Mucosa of stomach (tissue), 1 donor: ENCODE measurements at regions not wholly inside any gene's neighbourhood (a gene's known extent, or its start where the extent isn't known, plus 50 kb on each side); places are given as distances from the start of the nearest gene placed in this dataset.
"Not testable (repeated sequence)": the region's sequence is repeated elsewhere in the genome, so short reads cannot be mapped to it uniquely, and the experiment has no call there.

Source experiments
- H3K27me3 ChIP-seq: one replicate; pipeline ENCODE4 v1.7.0; 2013; ENCODE audit warnings: mild to moderate bottlenecking, low read length; ENCODE audit not compliant: control insufficient read depth, insufficient read depth
- H3K36me3 ChIP-seq: one replicate; pipeline ENCODE4 v1.7.0; 2013; ENCODE audit warnings: low read length; ENCODE audit not compliant: control insufficient read depth, insufficient read depth
- H3K4me1 ChIP-seq: one replicate; pipeline ENCODE4 v1.7.0; 2013; ENCODE audit warnings: mild to moderate bottlenecking, low read length; ENCODE audit not compliant: control insufficient read depth, insufficient read depth
- H3K4me3 ChIP-seq: one replicate; pipeline ENCODE4 v1.7.0; 2013; ENCODE audit warnings: low read length
- H3K9ac ChIP-seq: one replicate; pipeline ENCODE4 v1.7.0; 2013; ENCODE audit warnings: mild to moderate bottlenecking, low read length, moderate library complexity
- H3K9me3 ChIP-seq: one replicate; pipeline ENCODE4 v1.7.0; 2013; ENCODE audit warnings: mild to moderate bottlenecking, low read length, moderate library complexity; ENCODE audit not compliant: control insufficient read depth
- donor health status: Pancreatic carcinoma.

DNA sequence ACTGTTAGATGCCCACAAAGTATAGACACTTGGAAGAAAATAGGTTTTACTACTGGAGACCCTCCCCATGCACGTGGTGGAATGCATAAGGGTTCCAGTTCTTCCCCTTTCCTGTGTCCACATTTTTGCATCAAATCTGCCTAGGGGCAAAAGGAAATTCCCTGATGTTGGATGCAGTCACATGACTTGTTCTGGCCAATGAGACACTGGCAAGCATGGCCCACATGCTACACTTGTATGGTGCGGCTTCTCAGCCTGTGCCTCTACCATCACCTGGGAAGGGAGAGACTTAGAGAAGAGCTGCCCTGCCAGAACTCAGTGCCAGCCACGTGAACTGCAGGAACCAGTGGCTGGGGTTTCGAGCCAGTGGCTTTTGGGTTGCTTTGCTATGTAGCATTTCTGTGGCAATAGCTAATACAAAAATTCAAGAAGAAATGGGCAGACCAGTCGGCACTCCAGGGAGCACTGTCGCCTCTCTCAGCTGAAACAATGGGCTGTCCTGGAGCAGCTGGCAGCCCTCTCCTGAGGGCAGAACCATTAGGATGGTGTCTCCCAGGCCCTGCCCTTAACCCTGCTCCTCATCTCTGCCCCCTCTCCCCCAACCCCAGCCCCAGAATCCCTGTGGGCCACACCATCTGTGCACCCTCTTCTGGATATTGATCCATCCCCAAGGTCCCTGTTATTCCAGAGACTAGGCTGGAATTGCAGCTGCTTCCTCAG lies 634.0 kb downstream of the UQCRFS1 start:
- no peak overlapping the region for H3K4me3 ChIP-seq
- H3K36me3 ChIP-seq = no peaks in the 10 kb centered on the region
- no peaks in the 10 kb centered on the region for H3K9me3 ChIP-seq
- no peak overlapping the region for H3K9ac ChIP-seq
- H3K27me3 ChIP-seq = no peaks in the 10 kb centered on the region
- H3K4me1 ChIP-seq = no peaks in the 10 kb centered on the region

DNA sequence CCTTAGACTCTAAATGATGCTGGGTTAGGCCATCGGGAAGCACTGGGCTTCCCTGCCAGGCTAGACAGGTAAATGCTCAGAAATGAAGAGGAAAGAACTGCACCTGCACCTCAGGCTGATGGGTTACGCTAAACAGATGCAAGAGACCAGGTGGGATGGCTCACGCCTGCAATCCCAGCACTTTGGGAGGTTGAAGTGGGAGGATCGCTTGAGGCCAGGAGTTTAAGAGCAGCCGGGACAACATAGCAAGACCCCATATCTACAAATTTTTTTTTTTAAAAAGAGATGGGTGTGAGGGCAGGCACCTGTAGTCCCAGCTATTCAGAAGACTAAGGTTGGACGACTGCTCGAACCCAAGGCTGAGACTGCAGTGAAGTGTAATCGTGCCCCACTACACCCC lies 634.7 kb downstream of the UQCRFS1 start:
- Histone ChIP-seq H3K27me3 (no peaks in the 10 kb centered on the region), H3K4me1 (no peaks in the 10 kb centered on the region), H3K4me3 (no peak overlapping the region), H3K9me3 (no peaks in the 10 kb centered on the region), H3K36me3 (no peaks in the 10 kb centered on the region), H3K9ac (no peak overlapping the region)

DNA sequence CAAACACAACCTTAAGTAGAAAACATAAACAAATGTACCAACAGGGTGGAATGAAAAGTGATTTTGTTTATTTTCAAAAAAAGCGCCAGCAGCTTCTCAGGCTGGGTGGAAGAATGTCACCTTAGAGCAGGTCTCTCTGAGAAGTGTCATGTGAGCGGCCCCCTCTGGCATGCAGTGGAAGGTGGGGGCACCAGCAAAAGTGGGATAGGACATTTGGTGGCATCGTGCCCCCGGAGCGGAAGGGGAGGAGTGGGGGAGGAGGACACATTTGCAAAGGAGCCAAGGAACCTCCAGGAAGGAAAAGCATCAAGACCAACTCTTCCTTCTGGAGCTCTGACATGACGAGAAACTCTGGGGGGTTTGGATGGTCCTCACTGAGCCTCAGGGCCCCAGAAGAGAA lies 635.3 kb downstream of the UQCRFS1 start:
- Histone ChIP-seq H3K4me3 (no peak overlapping the region), H3K4me1 (no peaks in the 10 kb centered on the region), H3K27me3 (no peaks in the 10 kb centered on the region), H3K9me3 (no peaks in the 10 kb centered on the region), H3K36me3 (no peaks in the 10 kb centered on the region), H3K9ac (no peak overlapping the region)

DNA sequence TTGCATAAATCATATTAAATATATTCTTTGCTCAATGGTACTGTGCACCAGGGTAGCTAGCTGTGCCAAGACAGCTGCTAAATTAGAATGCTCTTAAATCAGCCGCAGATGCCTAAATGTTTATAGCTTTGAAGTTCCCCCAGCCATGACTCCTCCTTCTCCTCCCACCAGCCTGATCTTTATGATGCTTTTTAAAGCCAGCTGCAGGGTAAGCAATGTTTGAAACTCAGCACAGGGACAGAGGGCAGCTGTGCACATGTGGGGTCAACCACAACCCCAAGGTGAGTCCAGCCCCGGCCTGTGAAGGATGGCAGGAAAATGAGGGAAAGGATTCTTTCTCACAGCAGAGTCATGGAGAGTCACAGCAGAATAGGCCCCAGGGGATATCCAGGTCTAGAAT lies 635.7 kb downstream of the UQCRFS1 start:
- no peaks in the 10 kb centered on the region for H3K36me3 ChIP-seq
- H3K27me3 ChIP-seq = no peaks in the 10 kb centered on the region
- no peaks in the 10 kb centered on the region for H3K4me1 ChIP-seq
- H3K9ac ChIP-seq = no peak overlapping the region
- H3K9me3 ChIP-seq = no peaks in the 10 kb centered on the region
- H3K4me3 ChIP-seq = no peak overlapping the region

DNA sequence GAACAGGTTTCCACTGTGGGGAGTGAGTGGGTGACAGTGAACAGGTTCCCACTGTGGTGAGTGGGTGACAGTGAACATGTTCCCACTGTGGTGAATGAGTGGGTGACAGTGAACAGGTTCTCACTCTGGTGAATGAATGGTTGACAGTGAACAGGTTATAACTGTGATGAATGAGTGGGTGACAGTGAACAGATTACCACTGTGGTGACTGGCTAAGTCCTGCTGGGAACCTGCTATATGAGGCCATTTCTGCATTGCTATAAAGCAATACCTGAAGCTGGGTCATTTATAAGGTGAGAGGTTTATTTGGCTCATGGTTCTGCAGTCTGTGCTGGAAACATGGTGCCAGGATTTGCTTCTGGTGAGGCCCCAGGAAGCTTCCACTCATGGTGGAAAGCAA lies 637.1 kb downstream of the UQCRFS1 start:
- Histone ChIP-seq H3K9ac (no peak overlapping the region), H3K36me3 (no peaks in the 10 kb centered on the region), H3K4me3 (no peak overlapping the region), H3K4me1 (no peaks in the 10 kb centered on the region), H3K27me3 (no peaks in the 10 kb centered on the region), H3K9me3 (no peaks in the 10 kb centered on the region)

DNA sequence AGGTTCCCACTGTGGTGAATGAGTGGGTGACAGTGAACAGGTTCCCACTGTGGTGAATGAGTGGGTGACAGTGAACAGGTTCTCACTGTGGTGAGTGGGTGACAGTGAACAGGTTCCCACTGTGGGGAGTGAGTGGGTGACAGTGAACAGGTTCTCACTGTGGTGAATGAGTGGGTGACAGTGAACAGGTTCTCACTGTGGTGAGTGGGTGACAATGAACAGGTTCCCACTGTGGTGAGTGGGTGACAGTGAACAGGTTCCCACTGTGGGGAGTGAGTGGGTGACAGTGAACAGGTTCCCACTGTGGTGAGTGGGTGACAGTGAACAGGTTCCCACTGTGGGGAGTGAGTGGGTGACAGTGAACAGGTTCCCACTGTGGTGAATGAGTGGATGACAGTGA lies 637.6 kb downstream of the UQCRFS1 start:
- H3K36me3 ChIP-seq, H3K9ac ChIP-seq: not testable (repeated sequence)

DNA sequence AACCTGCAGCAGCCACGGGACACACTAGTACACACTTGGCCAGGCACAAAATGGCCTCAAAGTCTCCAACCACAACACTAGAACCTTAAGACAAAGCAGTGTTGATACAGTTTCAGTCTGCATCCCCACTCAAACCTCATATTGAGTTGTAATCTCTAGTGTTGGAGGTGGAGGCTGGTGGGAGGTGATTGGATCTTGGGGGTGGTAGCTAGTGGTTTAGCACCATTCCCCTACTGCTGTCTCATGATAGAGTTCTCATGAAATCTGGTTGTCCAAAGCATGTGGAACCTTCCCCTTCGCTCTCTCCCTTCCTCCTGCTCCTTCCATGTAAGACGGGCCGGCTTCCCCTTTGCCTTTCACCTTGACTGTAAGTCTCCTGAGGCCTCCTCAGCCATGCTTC lies 638.7 kb downstream of the UQCRFS1 start:
- Histone ChIP-seq H3K4me1 (no peaks in the 10 kb centered on the region), H3K36me3 (no peaks in the 10 kb centered on the region), H3K4me3 (no peak overlapping the region), H3K9me3 (no peaks in the 10 kb centered on the region), H3K9ac (no peak overlapping the region), H3K27me3 (no peaks in the 10 kb centered on the region)

More for the DNA sequence above, 637.6 kb downstream of the UQCRFS1 start:
- not testable (repeated sequence) for H3K4me3 ChIP-seq, H3K27me3 ChIP-seq, H3K9me3 ChIP-seq, H3K4me1 ChIP-seq

DNA sequence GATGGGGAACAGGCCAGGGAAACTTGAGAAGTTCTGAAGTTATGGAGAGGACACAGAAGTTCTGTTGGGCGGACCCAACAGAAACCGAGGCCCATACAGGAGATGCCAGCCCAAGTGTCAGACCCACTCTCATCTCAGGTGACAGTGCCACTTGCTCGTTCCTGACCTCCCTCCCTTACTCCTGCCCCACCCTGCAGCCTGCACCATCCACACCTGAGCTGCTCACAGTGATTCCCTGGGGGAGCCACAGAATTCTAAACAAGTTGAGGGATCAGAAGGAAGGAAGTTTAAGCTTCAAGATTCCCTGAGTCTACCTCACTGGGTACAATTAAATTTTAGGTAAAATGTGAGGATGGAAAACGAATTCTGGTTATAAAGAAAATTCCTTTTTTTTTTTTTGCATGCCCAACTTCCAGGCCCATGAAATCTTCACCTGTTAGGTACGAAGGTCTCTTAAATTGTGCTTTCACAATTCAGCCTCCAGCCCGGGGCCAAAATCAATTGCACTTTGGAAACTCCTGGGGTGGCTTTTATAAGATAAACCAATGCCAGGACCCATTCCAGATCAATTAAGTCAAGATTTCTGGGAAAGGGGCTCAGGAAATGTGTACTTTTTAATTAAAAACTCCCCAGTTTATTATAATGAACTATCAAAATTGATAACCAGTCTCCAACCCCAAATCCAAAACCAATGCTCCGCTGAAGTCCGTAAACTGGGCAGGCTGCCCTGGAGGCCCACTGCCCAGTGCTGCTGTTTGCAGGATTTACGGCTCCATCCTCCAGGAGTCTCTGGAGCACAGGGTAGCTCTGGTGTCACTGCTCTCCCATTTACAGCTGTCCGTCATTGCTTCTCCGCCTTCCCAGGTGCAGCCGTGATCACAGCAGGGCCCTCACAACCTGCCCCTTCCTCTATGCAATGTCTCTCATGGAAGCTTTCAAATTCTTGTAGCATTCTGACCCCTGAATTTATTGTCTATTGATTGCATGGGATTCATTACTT lies 643.5 kb downstream of the UQCRFS1 start:
- H3K4me3 ChIP-seq = no peak overlapping the region
- H3K4me1 ChIP-seq = no peaks in the 10 kb centered on the region
- H3K9me3 ChIP-seq = no peaks in the 10 kb centered on the region
- H3K36me3 ChIP-seq = no peaks in the 10 kb centered on the region
- H3K9ac ChIP-seq = no peak overlapping the region
- H3K27me3 ChIP-seq = no peaks in the 10 kb centered on the region

DNA sequence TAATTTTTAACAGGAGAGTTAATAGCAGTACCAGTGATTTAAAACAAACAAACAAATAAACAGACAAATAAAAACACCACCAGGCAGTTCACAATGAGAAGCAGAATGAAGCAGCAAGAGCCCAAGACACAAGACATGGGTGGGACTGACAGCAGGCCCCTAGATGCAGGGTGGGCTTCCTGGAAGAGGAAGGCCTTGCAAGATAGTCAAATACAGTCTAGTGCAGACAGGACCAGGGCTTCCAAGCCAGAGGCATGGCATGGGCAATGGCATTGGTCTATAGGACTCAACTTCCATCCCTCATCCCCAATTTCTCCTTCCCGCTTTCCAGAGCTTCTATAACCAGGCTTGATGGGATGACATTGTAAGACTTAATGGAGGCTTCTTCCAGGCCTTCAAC lies 645.1 kb downstream of the UQCRFS1 start:
- H3K4me1 ChIP-seq = no peaks in the 10 kb centered on the region

DNA sequence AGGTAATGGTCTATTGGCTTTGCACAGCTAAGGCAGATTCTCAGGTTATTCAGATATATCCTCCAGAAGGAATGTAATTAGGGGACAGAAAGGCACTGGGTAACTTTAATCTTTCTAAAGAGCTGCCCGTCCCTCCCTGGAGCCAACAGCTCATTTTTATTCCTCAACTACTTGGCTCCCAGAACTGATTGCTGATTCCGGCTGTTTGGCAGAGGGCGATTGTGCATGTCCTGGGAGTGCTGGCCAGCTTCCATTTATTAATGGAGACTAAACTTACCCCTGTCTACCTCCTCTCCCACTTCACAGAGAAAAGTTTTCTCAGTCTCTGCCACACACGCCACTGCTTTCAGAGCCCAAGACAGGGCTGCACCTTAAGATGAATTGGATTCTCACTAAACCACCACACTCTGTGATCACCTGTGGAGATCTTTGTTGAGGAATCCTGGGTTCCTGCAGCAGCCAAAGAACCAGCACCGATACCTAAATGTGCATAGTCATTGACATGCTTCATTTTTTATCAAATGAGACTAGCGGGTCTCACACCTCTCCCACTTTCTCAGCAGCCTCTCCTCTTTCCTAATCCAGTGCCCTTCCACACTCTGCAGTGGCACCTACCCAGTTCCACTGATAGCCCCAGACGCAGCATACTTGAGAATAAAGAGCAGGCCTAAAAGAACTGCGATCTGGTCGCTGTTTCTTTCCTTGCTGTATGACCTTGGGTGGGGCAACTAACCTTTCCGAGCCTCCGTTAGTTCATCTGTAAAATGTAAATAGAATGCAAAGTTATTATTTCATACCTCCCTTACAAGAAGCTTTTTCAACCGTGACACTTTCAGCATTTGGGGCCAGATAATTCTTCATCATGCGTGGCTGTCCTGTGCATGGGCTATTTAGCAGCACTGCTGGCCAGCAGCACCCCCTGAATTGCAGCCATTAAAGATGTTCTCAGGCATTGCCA lies 648.7 kb downstream of the UQCRFS1 start:
- Histone ChIP-seq H3K9me3 (no peaks in the 10 kb centered on the region), H3K4me1 (no peaks in the 10 kb centered on the region), H3K36me3 (no peaks in the 10 kb centered on the region), H3K4me3 (no peak overlapping the region), H3K27me3 (no peaks in the 10 kb centered on the region), H3K9ac (no peak overlapping the region)

More for the DNA sequence above, 645.1 kb downstream of the UQCRFS1 start:
- no peaks in the 10 kb centered on the region for H3K27me3 ChIP-seq
- H3K4me3 ChIP-seq = no peak overlapping the region
- H3K9ac ChIP-seq = no peak overlapping the region
- no peaks in the 10 kb centered on the region for H3K36me3 ChIP-seq
- no peaks in the 10 kb centered on the region for H3K9me3 ChIP-seq

DNA sequence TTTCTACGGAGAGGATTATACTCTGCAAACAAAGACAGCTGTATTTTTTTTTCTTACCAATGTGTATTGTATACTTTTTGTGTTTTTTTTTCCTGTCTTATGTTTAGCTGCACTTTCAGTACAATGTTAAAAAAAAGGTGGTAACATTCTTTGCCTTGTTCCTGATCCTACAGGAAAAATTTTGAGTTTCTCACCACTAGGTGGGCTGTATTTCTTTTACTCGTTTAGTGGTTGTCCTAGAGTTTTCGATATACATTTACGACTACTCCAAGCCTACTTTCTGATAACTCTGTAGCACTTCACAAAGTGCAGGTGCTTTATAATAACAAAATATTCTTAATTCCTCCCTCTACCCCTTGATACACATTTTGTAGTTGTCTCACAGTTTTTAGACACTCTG lies 652.2 kb downstream of the UQCRFS1 start:
- no peaks in the 10 kb centered on the region for H3K27me3 ChIP-seq
- no peaks in the 10 kb centered on the region for H3K4me1 ChIP-seq
- H3K9me3 ChIP-seq = no peaks in the 10 kb centered on the region
- H3K4me3 ChIP-seq = no peak overlapping the region
- H3K36me3 ChIP-seq = no peaks in the 10 kb centered on the region
- H3K9ac ChIP-seq = no peak overlapping the region
